GM13977 (cell line): ENCODE measurements at regions not wholly inside any gene's neighbourhood (a gene's known extent, or its start where the extent isn't known, plus 50 kb on each side); places are given as distances from the start of the nearest gene placed in this dataset.

Experiments
- DNase-seq: peaks from one replicate; pipeline ENCODE4 v3.0.0; 2012; ENCODE audit warnings: low spot score
- CTCF ChIP-seq: IDR thresholded peaks from 2 replicates; pipeline ENCODE4 v1.5.1; 2012; ENCODE audit warnings: mild to moderate bottlenecking, control low read depth; ENCODE audit not compliant: insufficient read depth; ENCODE audit errors: extremely low read depth, missing control alignments
- in situ Hi-C: fragments of 300-500 bp; cut with MboI; formaldehyde crosslinking; loops from one replicate; pipeline ENCODE4 v1.12.0; 2022; ENCODE audit warnings: low sequenced_read_pairs, low pct_unique_long_range_greater_than_20kb, mixed read lengths, inconsistent platforms; ENCODE audit not compliant: unreplicated experiment

GRCh38 chr3:69540706-69541581 lies 155.1 kb upstream of the FRMD4B start:
- peak; percentile 21 for DNase-seq
- TF ChIP-seq CTCF = no peak
- in situ Hi-C loops = no loop called here

GRCh38 chr3:69539134-69539533 lies 153.2 kb upstream of the FRMD4B start:
- no peak for TF ChIP-seq CTCF
- DNase-seq = no peak
- in situ Hi-C loops = no loop called here

GRCh38 chr3:69538281-69538680 lies 152.4 kb upstream of the FRMD4B start:
- no peak for DNase-seq
- in situ Hi-C loops = no loop called here
- no peak for TF ChIP-seq CTCF

GRCh38 chr3:69536306-69537020 lies 150.6 kb upstream of the FRMD4B start:
- in situ Hi-C loops = no loop called here
- no peak for TF ChIP-seq CTCF
- no peak for DNase-seq

- in situ Hi-C loops = no loop called here
- no peak for DNase-seq
Measured at GRCh38 chr3:69535613-69536012, 149.7 kb upstream of the FRMD4B start.

More at GRCh38 chr3:69535613-69536012, 149.7 kb upstream of the FRMD4B start:
- TF ChIP-seq CTCF = no peak
